Kidney epithelial cell (primary cell): ENCODE measurements at regions not wholly inside any gene's neighbourhood (a gene's known extent, or its start where the extent isn't known, plus 50 kb on each side); places are given as distances from the start of the nearest gene placed in this dataset.

ENCODE experiments used
- DNase-seq: peaks from one replicate; pipeline ENCODE4 v3.0.0-alpha.2; 2010; ENCODE audit warnings: low read depth
- H3K27me3 ChIP-seq: 2 replicates; pipeline ENCODE4 v1.6.0; 2011; ENCODE audit warnings: low read length; ENCODE audit not compliant: control insufficient read depth, insufficient read depth
- H3K36me3 ChIP-seq: 2 replicates; pipeline ENCODE4 v1.5.1; 2011; ENCODE audit warnings: low read length; ENCODE audit not compliant: control insufficient read depth, insufficient read depth
- H3K4me3 ChIP-seq: 2 replicates; pipeline ENCODE4 v1.5.1; 2011; ENCODE audit warnings: low read depth, mild to moderate bottlenecking, control low read depth, low read length
- TF ChIP-seq, protein P1 (sequence below): IDR thresholded peaks from 2 replicates; pipeline ENCODE4 v1.5.1; 2011; ENCODE audit warnings: mild to moderate bottlenecking, moderate library complexity, low read length, control low read depth, inconsistent platforms; ENCODE audit not compliant: insufficient read depth, poor library complexity, severe bottlenecking

DNA sequence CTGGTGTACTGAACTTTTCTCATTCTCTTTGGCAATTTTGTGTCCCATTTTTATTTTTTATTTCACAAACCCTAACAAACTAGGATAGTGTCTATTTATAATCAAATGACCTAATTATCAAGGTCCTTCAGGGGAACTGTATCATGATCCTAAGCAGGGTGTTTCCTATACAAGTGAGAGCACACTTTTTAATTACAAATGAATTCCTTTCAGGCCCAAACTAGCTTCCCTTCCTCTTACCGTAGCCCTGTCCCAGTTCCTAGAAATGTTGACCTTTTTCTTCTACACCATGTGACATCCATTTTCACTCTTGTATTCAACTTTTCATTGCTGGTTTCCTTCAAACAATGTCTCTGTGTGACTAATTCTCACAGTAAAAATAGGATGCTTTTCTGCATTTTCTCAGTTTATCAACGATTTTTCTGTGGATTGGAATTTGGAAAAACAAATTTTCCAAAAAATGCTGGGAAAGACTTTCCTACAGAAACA lies 411.4 kb downstream of the CCDC91 start:
- Histone ChIP-seq H3K4me3 (no peak overlapping the region), H3K27me3 (no peaks in the 10 kb centered on the region), H3K36me3 (no peaks in the 10 kb centered on the region)
- TF ChIP-seq, protein P1, sequence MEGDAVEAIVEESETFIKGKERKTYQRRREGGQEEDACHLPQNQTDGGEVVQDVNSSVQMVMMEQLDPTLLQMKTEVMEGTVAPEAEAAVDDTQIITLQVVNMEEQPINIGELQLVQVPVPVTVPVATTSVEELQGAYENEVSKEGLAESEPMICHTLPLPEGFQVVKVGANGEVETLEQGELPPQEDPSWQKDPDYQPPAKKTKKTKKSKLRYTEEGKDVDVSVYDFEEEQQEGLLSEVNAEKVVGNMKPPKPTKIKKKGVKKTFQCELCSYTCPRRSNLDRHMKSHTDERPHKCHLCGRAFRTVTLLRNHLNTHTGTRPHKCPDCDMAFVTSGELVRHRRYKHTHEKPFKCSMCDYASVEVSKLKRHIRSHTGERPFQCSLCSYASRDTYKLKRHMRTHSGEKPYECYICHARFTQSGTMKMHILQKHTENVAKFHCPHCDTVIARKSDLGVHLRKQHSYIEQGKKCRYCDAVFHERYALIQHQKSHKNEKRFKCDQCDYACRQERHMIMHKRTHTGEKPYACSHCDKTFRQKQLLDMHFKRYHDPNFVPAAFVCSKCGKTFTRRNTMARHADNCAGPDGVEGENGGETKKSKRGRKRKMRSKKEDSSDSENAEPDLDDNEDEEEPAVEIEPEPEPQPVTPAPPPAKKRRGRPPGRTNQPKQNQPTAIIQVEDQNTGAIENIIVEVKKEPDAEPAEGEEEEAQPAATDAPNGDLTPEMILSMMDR: no peak
- no peak for DNase-seq

DNA sequence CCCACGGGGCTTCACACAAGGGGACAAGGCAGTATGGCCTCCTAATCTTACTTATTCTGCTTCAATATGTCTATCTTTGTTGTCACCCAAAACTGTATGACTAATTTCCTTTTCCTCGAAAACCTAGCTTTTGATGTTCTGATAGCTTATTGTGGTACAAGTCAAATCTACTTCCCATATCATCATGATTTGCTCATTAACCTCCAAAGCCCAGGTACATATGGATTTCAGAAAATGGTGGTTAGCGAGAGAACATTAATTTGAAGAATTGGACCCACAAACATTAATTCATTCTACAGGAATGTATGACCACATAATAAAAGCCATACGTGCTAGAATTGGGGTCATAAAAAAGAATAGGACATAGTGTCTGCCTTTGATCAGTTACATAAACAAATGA lies 412.5 kb downstream of the CCDC91 start:
- Histone ChIP-seq H3K4me3 (no peak overlapping the region), H3K27me3 (no peaks in the 10 kb centered on the region), H3K36me3 (no peaks in the 10 kb centered on the region)
- TF ChIP-seq, protein P1: no peak
- no peak for DNase-seq

DNA sequence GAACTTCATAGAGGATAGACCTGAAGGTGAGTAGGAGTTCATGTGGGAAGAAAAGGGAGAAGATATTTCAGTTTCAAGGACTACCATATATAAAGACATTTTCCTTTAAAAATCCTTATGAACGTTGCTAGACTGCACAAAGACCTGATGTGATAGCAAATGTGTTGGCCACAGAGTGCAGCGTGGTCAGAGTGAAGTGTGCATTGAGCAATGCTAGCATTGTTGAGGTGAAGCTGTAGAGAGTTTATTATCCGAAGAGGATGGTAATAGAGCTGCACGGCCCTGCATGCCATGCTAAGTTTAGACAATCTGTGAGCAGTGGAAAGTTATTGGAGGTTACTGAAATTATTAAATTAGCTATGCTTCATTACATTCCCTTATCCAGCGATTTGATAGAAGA lies 413.0 kb downstream of the CCDC91 start:
- no peaks in the 10 kb centered on the region for H3K36me3 ChIP-seq
- no peak overlapping the region for H3K4me3 ChIP-seq
- H3K27me3 ChIP-seq: no peaks in the 10 kb centered on the region
- no peak for DNase-seq
- TF ChIP-seq, protein P1: no peak

DNA sequence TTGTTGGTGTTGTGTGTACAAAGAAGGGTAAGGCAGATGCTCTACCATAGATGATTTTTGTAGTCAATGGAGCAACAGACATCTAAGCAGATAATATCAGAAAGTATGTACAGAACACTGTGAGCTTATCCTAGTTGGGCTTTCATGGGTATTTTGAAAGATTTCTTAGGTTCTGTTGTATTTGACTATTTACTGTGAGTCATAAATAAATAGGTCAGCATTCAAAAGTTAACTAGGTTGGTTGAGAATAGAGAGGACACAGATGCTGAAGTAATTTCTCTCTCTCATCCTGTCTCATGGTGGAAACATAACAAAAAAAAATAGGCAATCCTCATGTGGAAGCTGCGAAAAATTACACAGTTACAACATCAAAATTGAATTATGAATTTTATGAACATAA lies 413.5 kb downstream of the CCDC91 start:
- Histone ChIP-seq H3K27me3 (no peaks in the 10 kb centered on the region), H3K4me3 (no peak overlapping the region), H3K36me3 (no peaks in the 10 kb centered on the region)
- TF ChIP-seq, protein P1: no peak
- DNase-seq: no peak

DNA sequence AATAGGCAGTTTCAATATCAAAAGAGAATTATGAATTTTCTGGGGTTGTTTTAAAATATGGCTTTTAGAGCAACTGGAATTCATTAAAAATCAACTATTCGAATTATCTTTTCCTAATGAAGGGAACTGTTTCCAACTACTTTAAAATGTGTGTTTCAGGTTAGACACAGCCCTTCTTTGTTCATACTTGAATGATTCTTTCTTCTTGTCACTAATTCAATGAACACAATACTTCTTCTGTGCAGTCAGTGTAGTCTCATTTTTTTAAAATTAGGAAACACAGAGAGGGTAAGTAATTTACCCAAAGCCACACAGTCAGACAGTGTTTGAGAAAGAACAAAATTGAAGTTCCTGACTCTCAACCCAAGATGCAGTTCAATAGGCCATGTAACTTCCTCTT lies 414.0 kb downstream of the CCDC91 start:
- TF ChIP-seq, protein P1: no peak
- no peak for DNase-seq
- Histone ChIP-seq H3K36me3 (no peaks in the 10 kb centered on the region), H3K27me3 (no peaks in the 10 kb centered on the region), H3K4me3 (no peak overlapping the region)

DNA sequence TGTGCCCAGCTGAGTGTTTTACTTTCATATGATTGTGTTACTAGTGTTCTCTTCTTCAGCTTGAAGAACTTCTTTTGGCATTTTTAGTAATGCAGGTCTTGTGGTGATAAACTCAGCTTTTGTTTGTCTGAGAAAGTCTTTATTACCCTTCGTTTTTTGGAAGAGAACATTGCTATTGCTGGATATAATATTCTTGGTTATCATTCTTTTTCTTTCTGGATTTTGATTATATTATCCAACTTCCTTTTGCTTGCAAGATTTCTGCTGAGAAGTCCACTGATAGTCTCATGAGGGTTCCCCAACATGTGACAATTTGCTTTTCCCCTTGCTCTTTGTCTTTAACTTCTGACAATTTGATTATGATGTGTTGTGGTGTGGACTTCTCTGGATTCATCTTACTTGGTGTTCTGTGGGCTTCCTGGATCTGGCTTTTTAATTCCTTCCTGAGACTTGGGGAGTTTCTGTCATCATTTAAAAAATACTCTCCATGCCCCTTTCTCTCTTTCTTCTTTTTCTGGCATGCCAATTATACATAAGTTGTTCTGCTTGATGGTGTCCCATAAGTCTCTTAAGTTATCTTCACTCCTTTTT lies 416.8 kb downstream of the CCDC91 start:
- TF ChIP-seq, protein P1: no peak
- Histone ChIP-seq H3K4me3 (no peak overlapping the region), H3K36me3 (no peaks in the 10 kb centered on the region), H3K27me3 (no peaks in the 10 kb centered on the region)
- no peak for DNase-seq
